Kidney (tissue), 13 donors: ENCODE measurements at regions not wholly inside any gene's neighbourhood (a gene's known extent, or its start where the extent isn't known, plus 50 kb on each side); places are given as distances from the start of the nearest gene placed in this dataset.

Experiments used
- DNase-seq, 5 donors: peaks; one replicate each; pipeline ENCODE4 v3.0.0-alpha.2; 2013 to 2020
- FAIRE-seq: peaks from 2 replicates; lab custom pipeline; 2012; peaks lifted over from hg19 to GRCh38; lab: Jason Lieb, UNC
- H3K27ac ChIP-seq, 2 donors: one replicate each; pipeline ENCODE4 v1.7.0; 2013; ENCODE audit warnings: low read depth in 2 of 2, low read length in 2 of 2, inconsistent platforms in 1 of 2
- H3K27me3 ChIP-seq: one replicate; pipeline ENCODE4 v1.7.1; 2013; ENCODE audit warnings: low read length, inconsistent platforms; ENCODE audit not compliant: control insufficient read depth, insufficient read depth
- H3K36me3 ChIP-seq, 3 donors: one replicate each; pipeline versions ENCODE4 v1.7.0 to v1.7.1; 2013; ENCODE audit warnings: low read length in 3 of 3, control low read depth in 1 of 3, inconsistent platforms in 1 of 3; ENCODE audit not compliant: insufficient read depth in 3 of 3, control insufficient read depth in 2 of 3
- H3K4me1 ChIP-seq, 3 donors: one replicate each; pipeline versions ENCODE4 v1.7.0 to v1.7.1; 2013; ENCODE audit warnings: low read length in 3 of 3, inconsistent platforms in 1 of 3, low read depth in 1 of 3; ENCODE audit not compliant: control insufficient read depth in 2 of 3, insufficient read depth in 2 of 3
- H3K4me3 ChIP-seq, 3 donors: one replicate each; pipeline versions ENCODE4 v1.7.0 to v1.8.1; 2013; ENCODE audit warnings: low read length in 3 of 3, control low read depth in 1 of 3, inconsistent platforms in 1 of 3
- H3K9ac ChIP-seq, 3 donors: one replicate each; pipeline versions ENCODE4 v1.7.0 to v1.7.1; 2013; ENCODE audit warnings: low read length in 3 of 3, control low read depth in 1 of 3, inconsistent platforms in 1 of 3
- H3K9me3 ChIP-seq, 3 donors: one replicate each; pipeline versions ENCODE4 v1.7.0 to v1.7.1; 2013; ENCODE audit warnings: low read length in 3 of 3, control low read depth in 1 of 3, inconsistent platforms in 1 of 3; ENCODE audit not compliant: control insufficient read depth in 2 of 3, insufficient read depth in 1 of 3
- CTCF ChIP-seq: IDR thresholded peaks from 3 replicates; pipeline ENCODE4 v1.5.1; 2012; ENCODE audit warnings: mild to moderate bottlenecking, moderate library complexity, borderline replicate concordance; ENCODE audit not compliant: insufficient read depth; ENCODE audit errors: extremely low read depth
- intact Hi-C: fragments of 100-400 bp; cut with DNase I; formaldehyde crosslinking; loops from one replicate; pipeline ENCODE4 v1.11.1; 2022
- donor health status: control.
- donor health status: control.
- donor health status: control.
- donor health status: control.
- donor health status: control.
- donor health status: DM: yes; HTN: yes; CAD: no.
- donor health status: Normal renal cell carcinoma (clear cell type).

DNA sequence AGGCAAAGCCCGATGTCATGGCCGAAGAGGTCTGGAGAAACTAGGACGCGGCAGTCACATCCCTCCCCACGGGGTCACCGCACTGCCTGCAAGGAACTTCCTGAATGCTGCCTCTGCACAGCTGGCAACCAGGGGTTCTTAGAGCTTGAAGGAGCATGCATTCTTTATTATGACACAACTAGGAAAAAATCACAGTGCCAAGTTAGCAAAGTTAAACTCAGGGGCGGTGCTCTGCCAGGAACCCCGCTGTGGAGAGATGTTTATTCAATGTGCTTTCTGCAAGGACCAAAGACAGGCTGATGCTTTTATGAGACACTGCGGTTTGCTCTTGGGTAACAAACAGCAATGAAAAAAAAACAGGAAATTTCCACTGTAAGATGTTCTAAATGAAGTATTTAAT, 287.3 kb upstream of the FOXQ1 start:
- no peak overlapping the region for H3K27ac ChIP-seq
- peaks cover 0 to 2% (median 0%) of the 10 kb centered on the region in 3 donors for H3K9me3 ChIP-seq
- no peak for FAIRE-seq
- intact Hi-C loops: no loop called here
- H3K4me3 ChIP-seq: no peak overlapping the region
- no peaks in the 10 kb centered on the region for H3K27me3 ChIP-seq
- DNase-seq: peak in 3 of 5 donors; percentile 12 to 73 (median 24)
- H3K9ac ChIP-seq: no peak overlapping the region
- TF ChIP-seq CTCF: no peak
- no peaks in the 10 kb centered on the region for H3K4me1 ChIP-seq
- H3K36me3 ChIP-seq: no peaks in the 10 kb centered on the region

DNA sequence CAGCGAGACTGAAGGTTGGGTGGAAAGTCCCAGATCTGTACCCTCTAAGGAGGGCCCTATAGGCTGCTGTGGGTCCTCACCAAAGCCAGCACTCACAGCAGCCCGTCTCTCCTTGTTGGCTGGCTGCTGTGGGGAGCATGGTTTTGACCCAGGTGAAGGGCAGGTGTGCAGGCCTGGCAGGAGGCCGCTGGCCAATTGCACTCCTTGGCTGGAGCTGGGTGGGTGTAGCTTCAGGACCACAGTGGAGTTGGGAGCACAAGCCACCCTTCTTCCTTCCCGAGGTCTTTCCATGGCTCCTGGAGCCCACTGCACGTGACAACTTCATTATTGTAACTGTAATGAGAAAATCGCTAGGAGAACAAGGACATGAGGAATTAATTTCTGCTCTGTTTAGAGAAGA, 287.7 kb upstream of the FOXQ1 start:
- no peak for TF ChIP-seq CTCF

DNA sequence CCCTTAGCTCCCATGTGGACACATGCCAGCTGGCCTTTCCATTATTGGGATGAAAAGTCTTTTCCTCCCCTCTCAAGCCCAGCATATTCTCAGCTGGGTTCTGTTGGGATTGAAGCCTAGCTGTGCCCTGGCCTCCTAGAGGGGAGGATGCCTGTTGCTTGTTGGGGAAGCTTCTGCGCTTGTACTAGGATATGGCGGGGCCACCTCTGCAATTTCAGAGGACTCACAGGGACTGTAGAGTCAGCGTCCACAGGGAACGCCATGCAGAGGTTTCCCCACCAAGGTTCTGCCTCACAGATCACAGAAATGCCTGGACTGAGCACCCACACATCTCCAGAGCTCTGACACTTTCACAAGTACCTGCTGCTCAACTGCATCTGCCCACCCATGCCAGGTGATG, 288.7 kb upstream of the FOXQ1 start:
- intact Hi-C loops: no loop called here
- Histone ChIP-seq H3K9ac (no peak overlapping the region), H3K9me3 (peaks cover 0 to 2% (median 0%) of the 10 kb centered on the region in 3 donors), H3K4me1 (no peaks in the 10 kb centered on the region), H3K27me3 (no peaks in the 10 kb centered on the region), H3K27ac (no peak overlapping the region), H3K4me3 (no peak overlapping the region), H3K36me3 (no peaks in the 10 kb centered on the region)
- FAIRE-seq: no peak
- peak in 1 of 5 donors; percentile 10 for DNase-seq
- TF ChIP-seq CTCF: no peak

More for the DNA sequence above, 287.7 kb upstream of the FOXQ1 start:
- Histone ChIP-seq H3K4me3 (no peak overlapping the region), H3K9me3 (peaks cover 0 to 2% (median 0%) of the 10 kb centered on the region in 3 donors), H3K27me3 (no peaks in the 10 kb centered on the region), H3K4me1 (no peaks in the 10 kb centered on the region), H3K9ac (no peak overlapping the region), H3K27ac (no peak overlapping the region), H3K36me3 (no peaks in the 10 kb centered on the region)
- intact Hi-C loops: no loop called here
- no peak for FAIRE-seq
- peak in 1 of 5 donors; percentile 64 for DNase-seq

DNA sequence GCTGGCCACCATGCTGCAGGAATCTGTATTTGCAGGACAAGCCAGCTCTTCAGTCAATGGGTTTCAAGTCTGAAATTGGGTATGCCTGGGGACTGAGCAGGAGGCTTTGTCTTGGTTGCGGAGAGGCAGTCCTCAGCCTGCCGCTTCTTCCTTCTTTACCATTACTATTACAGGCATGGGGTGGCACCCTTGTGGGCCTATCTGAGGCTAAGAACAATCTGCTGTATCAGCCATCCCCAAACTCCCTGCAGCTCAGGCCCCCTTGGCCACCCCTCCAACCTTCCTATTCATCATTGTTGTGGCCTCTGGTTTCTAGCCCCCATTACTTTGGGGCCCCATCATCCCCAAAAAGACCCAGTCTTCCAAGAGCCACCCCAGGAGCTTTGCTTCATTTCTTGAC, 289.2 kb upstream of the FOXQ1 start:
- no peak overlapping the region for H3K9ac ChIP-seq
- FAIRE-seq (no peak), DNase-seq (peak in 1 of 5 donors; percentile 9)
- no peak overlapping the region for H3K27ac ChIP-seq
- no peaks in the 10 kb centered on the region for H3K4me1 ChIP-seq
- H3K27me3 ChIP-seq: no peaks in the 10 kb centered on the region
- no peak for TF ChIP-seq CTCF
- intact Hi-C loops: no loop called here
- H3K4me3 ChIP-seq: no peak overlapping the region
- H3K9me3 ChIP-seq: peaks cover 0 to 2% (median 0%) of the 10 kb centered on the region in 3 donors
- no peaks in the 10 kb centered on the region for H3K36me3 ChIP-seq
